Effector memory CD4-positive, alpha-beta T cell (primary cell): ENCODE measurements at regions not wholly inside any gene's neighbourhood (a gene's known extent, or its start where the extent isn't known, plus 50 kb on each side); places are given as distances from the start of the nearest gene placed in this dataset.
A peak's percentile ranks its signal among the peaks of the same experiment; 100 is the strongest.

Source experiments
- DNase-seq, 3 donors: peaks; one replicate each; pipeline ENCODE4 v3.0.0-alpha.2; 2020
- H3K27ac ChIP-seq: 2 replicates; pipeline ENCODE4 v1.7.0; 2013; ENCODE audit warnings: mild to moderate bottlenecking, low read length, moderate library complexity; ENCODE audit not compliant: insufficient read depth, poor library complexity, severe bottlenecking
- H3K27me3 ChIP-seq: replicated peaks from 2 replicates; pipeline ENCODE4 v1.7.0; 2013; ENCODE audit warnings: mild to moderate bottlenecking, low read length; ENCODE audit not compliant: insufficient read depth, control insufficient read depth, poor library complexity, severe bottlenecking
- H3K36me3 ChIP-seq: 2 replicates; pipeline ENCODE4 v1.7.0; 2013; ENCODE audit warnings: mild to moderate bottlenecking, low read length, moderate library complexity; ENCODE audit not compliant: control insufficient read depth, insufficient read depth
- H3K4me1 ChIP-seq: 2 replicates; pipeline ENCODE4 v1.7.0; 2013; ENCODE audit warnings: low read length, mild to moderate bottlenecking; ENCODE audit not compliant: control insufficient read depth, insufficient read depth, poor library complexity, severe bottlenecking
- H3K4me3 ChIP-seq: 2 replicates; pipeline ENCODE4 v1.7.0; 2013; ENCODE audit warnings: low read length, low read depth, mild to moderate bottlenecking; ENCODE audit not compliant: insufficient read depth, poor library complexity, severe bottlenecking
- H3K9me3 ChIP-seq: 2 replicates; pipeline ENCODE4 v1.7.0; 2013; ENCODE audit warnings: mild to moderate bottlenecking, low read length, moderate library complexity; ENCODE audit not compliant: control insufficient read depth

DNA sequence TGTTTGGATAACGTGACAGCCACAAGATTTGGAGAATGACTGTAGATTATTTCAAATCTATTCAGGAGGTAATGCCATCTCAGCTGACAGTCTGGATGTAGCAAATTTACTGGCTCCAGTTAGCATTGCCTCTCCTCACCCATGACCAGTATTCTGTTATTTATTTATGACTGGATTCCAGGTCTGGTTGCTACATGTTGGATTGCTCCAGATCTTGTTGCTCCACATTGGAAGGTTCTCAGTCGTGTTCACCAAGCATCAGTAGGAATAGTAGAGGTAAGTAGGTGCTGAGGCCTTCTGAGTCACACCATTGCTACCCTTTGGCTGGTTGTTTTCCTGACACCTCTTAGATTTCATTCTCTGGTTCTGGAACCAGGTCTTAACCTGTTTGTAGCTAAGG is 69.5 kb upstream of the ELOVL5 start:
- Histone ChIP-seq H3K4me3 (no peak overlapping the region), H3K4me1 (no peaks in the 10 kb centered on the region), H3K27ac (no peak overlapping the region), H3K9me3 (no peaks in the 10 kb centered on the region), H3K36me3 (no peaks in the 10 kb centered on the region), H3K27me3 (peaks cover 7% of the 10 kb centered on the region)
- no peak for DNase-seq

DNA sequence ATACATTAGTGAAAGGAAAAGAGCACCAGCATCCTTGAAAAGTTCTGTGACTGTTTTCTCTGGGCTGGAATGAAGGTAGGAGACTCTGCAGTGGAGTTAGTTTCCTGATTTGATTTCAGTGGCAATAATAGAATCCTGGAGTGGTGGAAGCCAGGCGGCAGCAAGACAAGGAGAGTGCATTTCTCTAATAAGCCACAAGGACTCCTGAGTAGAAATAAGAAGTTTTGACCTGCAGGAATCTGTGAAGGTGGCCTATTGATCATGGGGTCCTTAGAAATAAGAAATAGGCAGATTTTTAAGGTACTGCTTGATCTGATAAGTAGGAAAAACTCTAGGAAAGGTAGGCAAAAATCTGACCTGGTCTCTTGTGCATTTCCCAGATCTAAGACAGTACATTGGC is 68.4 kb upstream of the ELOVL5 start:
- Histone ChIP-seq H3K9me3 (no peaks in the 10 kb centered on the region), H3K36me3 (no peaks in the 10 kb centered on the region), H3K4me1 (no peaks in the 10 kb centered on the region), H3K27me3 (no peaks in the 10 kb centered on the region), H3K27ac (no peak overlapping the region), H3K4me3 (no peak overlapping the region)
- no peak for DNase-seq

DNA sequence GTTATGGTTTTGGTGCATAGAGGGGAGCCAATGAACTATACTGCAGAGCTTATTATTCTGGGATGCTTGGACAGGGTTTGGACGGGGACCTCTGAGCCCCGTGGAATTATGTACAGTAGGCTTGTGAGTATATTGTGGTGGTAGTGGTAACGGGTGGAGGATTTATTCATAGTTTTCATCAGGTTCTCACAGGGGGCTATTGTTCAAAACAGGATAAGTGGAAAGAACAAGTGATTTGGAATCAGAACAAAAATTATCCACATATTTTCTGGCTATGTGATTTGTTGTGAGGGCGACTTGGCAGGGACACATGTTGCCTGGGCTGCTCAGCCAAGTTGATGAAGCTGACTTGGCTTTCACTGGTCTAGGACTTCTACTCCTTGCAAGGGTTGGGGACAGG is 64.6 kb upstream of the ELOVL5 start:
- no peaks in the 10 kb centered on the region for H3K9me3 ChIP-seq

DNA sequence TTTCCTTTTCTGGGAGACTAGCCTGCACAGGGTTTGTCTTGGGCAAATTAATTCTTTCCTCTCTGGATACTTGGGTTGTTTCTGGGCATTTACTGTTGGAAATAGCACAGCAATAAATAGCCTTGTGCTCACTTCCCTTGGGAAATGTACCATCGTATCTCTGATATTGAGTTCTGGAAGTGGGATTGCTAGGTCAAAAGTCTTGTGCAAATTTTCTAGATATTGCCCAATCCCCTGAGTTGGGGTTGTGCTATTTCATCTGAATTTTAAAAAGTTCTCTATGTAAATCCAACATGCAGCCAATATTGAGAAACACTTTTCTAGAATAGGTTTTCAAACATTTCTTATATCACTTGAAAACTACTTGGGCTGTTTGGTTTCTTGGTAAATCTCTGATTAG is 64.0 kb upstream of the ELOVL5 start:
- no peak overlapping the region for H3K27ac ChIP-seq
- no peak overlapping the region for H3K4me3 ChIP-seq
- H3K27me3 ChIP-seq: no peaks in the 10 kb centered on the region
- no peaks in the 10 kb centered on the region for H3K36me3 ChIP-seq
- no peaks in the 10 kb centered on the region for H3K9me3 ChIP-seq
- no peak for DNase-seq
- H3K4me1 ChIP-seq: no peaks in the 10 kb centered on the region

More for the DNA sequence above, 64.6 kb upstream of the ELOVL5 start:
- H3K4me1 ChIP-seq: no peaks in the 10 kb centered on the region
- no peak overlapping the region for H3K4me3 ChIP-seq
- H3K27ac ChIP-seq: no peak overlapping the region
- DNase-seq: no peak
- no peaks in the 10 kb centered on the region for H3K36me3 ChIP-seq
- no peaks in the 10 kb centered on the region for H3K27me3 ChIP-seq

DNA sequence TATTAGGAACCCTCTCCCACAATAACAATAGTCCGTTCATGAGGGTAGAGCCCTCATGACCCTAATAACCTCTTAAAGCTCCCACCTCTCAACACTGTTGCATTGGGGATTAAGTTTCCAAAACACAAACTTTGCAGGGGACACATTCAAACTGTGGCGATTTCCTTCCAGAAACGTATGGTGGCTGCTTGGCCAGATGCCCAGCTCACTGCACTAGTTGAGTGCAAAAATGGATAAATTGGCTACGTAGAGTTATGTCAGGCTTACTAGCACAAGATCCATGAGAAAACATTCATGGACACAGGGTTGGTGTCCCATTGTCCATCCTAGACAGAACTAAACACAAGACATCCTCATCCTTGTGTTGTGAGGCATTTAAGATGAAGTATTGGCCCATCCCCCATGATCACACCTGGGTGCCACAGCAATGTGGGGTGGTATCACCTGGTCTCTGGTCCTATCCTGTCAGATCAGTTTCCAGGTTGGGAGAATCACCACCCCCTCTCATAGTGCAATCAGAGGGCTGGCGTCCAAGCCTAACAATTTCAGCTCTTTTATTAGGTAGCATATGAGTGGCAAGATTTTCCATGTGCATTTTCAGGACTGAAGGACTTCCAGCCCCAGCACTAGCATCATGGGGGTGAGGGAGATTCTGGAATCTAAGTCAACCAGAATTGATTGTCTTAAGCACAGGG is 63.4 kb upstream of the ELOVL5 start:
- Histone ChIP-seq H3K27ac (no peak overlapping the region), H3K36me3 (no peaks in the 10 kb centered on the region), H3K27me3 (no peaks in the 10 kb centered on the region), H3K9me3 (no peaks in the 10 kb centered on the region), H3K4me1 (no peaks in the 10 kb centered on the region), H3K4me3 (no peak overlapping the region)
- DNase-seq: no peak

DNA sequence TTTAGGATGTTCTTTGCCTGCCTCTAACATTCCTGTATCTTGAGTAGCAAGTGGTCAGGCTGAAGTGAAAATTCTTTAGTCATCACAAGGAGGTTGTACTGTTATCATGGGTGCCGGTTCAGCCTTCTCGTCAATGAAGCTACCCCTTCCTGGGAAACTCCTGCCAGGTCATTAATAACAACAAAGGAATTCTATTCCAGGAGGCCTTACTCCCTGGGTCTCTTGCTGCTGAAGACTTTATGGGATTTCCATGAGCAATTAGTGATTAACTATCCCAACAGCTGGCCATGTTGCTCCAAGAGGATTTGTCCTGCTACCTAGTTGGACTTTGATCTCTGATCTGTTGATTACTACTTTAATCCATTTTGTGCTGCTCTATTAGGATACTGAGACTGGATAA is 62.7 kb upstream of the ELOVL5 start:
- Histone ChIP-seq H3K36me3 (no peaks in the 10 kb centered on the region), H3K27ac (no peak overlapping the region), H3K4me3 (no peak overlapping the region), H3K9me3 (no peaks in the 10 kb centered on the region), H3K27me3 (no peaks in the 10 kb centered on the region), H3K4me1 (no peaks in the 10 kb centered on the region)
- DNase-seq: no peak

DNA sequence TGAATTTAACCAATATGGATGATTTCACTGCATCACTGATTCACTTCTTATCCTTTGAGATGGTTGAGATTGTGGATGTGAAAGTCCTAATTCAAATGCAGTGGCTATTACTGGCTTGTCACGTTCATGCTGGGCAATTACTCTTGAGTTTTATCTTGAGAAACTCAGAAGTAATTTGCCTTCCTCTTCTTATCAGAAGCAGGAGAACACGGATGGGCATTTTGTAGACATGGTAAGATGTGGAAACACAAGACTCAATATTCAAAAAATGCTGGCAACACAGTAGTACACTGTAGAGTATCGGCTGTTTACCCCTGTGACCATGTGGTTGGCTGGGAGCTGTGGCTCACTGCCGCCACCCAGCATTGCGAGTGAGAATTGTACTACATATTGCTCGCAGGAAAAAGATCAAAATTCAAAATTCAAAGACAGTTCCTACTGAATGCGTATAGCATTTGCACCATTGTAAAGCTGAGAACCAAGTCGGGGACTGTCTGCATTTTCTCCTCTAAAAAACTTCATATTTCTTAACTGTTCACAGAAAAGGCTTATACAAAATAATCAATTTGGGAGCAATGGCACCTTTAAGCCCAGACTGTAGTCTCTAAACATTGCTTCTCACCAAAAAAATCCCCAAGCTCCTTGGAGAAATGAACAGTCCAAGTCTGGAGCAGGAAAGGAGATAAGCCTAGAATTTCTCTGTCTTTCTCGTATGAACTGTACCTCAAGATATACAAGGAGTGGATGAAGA is 61.9 kb upstream of the ELOVL5 start:
- Histone ChIP-seq H3K4me3 (no peak overlapping the region), H3K4me1 (no peaks in the 10 kb centered on the region), H3K27me3 (no peaks in the 10 kb centered on the region), H3K27ac (no peak overlapping the region), H3K36me3 (no peaks in the 10 kb centered on the region), H3K9me3 (no peaks in the 10 kb centered on the region)
- DNase-seq: peak; percentile 31 to 44 (median 43)

DNA sequence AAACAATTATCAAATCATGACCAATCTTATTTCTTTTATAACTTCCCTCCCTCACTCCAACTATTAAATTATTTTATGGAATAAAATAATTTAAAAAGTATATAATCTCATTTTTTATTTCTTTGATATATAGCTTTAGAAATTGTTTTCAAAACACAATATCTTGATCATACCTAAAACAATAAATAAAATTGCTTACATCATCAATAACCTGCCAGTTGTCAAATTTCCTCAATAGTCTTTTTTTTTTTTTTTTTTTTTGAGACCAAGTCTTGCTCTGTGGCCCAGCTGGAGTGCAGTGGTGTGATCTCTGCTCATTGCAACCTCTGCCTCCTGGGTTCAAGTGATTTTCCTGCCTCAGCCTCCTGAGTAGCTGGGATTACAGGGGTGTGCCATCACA is 60.1 kb upstream of the ELOVL5 start:
- Histone ChIP-seq H3K9me3 (no peaks in the 10 kb centered on the region), H3K27ac (no peak overlapping the region), H3K36me3 (no peaks in the 10 kb centered on the region), H3K4me1 (no peaks in the 10 kb centered on the region), H3K4me3 (no peak overlapping the region), H3K27me3 (no peaks in the 10 kb centered on the region)
- no peak for DNase-seq

DNA sequence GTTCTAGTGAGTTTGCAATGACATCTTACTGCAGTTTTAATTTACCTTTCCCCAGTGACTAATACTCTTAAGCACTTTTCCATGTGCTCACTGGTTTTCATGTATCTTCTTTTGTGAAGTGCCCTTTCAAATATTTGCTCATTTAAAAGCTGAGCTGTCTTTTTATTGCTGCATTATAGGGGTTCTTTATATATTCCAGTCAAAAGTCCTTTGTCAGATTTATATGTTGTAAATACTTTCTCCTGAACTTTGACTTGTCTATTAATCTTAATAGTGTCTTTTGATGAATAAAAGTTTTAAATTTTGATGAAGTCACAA is 50.2 kb upstream of the ELOVL5 start:
- Histone ChIP-seq H3K36me3 (no peaks in the 10 kb centered on the region), H3K9me3 (no peaks in the 10 kb centered on the region), H3K4me3 (no peak overlapping the region), H3K4me1 (no peaks in the 10 kb centered on the region), H3K27me3 (no peaks in the 10 kb centered on the region), H3K27ac (no peak overlapping the region)
- no peak for DNase-seq

DNA sequence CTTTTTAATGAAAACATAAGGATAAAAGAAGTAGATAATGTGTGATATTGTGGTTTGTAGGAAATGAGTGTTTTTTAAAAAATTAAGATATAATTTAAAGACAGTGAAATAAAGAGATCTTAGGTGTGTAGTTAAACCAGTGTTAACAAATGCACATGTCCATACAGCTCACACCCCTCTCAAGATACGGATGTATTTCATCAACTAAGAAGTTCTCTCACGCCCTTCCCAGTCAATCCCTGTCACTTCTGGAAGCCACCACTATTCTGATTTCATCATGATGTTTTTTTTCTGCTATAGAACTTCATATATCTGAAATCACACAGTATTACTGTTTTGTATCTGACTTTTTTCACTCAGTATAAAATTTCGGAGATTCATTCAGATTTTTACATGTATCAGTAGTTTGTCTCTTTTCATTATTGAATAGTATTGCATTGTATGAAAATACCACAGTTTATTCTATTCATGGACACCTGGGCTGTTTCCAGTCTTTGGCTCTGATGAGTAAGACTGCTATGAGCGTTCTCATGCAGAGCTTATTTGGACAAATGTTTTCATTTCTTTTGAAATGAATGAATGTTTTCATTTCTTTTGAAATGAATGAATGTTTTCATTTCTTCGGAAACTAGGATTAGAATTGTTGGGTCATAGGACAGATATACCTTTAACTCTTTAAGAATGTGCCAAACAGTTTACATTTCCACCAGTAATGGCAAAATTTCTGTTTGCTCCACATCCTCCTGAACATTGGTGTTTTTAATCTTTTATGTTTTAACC is 49.7 kb upstream of the ELOVL5 start:
- no peaks in the 10 kb centered on the region for H3K4me1 ChIP-seq
- no peak overlapping the region for H3K27ac ChIP-seq
- no peaks in the 10 kb centered on the region for H3K9me3 ChIP-seq
- H3K4me3 ChIP-seq: no peak overlapping the region
- no peak for DNase-seq
- no peaks in the 10 kb centered on the region for H3K36me3 ChIP-seq
- H3K27me3 ChIP-seq: no peaks in the 10 kb centered on the region
